HG02973 (cell line): ENCODE measurements at regions not wholly inside any gene's neighbourhood (a gene's known extent, or its start where the extent isn't known, plus 50 kb on each side); places are given as distances from the start of the nearest gene placed in this dataset.

ENCODE experiments used
- ATAC-seq: cut with Tn5 transposase; IDR thresholded peaks from one replicate; pipeline ENCODE4 v1.9.1; 2021; ENCODE audit warnings: moderate library complexity; ENCODE audit not compliant: unreplicated experiment

GRCh38 chr15:81869161-81869954 is 176.5 kb downstream of the MEX3B start:
- no peak for ATAC-seq

- peak; percentile 97 for ATAC-seq
Measured at GRCh38 chr15:81865850-81866537, 179.8 kb downstream of the MEX3B start.

GRCh38 chr15:81863162-81863561 is 182.7 kb downstream of the MEX3B start:
- no peak for ATAC-seq

- ATAC-seq: no peak
Measured at GRCh38 chr15:81859737-81860516, 185.9 kb downstream of the MEX3B start.

GRCh38 chr15:81858586-81858985 is 187.2 kb downstream of the MEX3B start:
- ATAC-seq: no peak

GRCh38 chr15:81858136-81858535 is 187.7 kb downstream of the MEX3B start:
- no peak for ATAC-seq

GRCh38 chr15:81856634-81857026 is 189.2 kb downstream of the MEX3B start:
- no peak for ATAC-seq

GRCh38 chr15:81856001-81856633 is 189.7 kb downstream of the MEX3B start:
- ATAC-seq: no peak

- no peak for ATAC-seq
Measured at GRCh38 chr15:81853150-81853748, 192.6 kb downstream of the MEX3B start.

- no peak for ATAC-seq
Measured at GRCh38 chr15:81852411-81853149, 193.2 kb downstream of the MEX3B start.

- ATAC-seq: no peak
Measured at GRCh38 chr15:81851757-81852156, 194.1 kb downstream of the MEX3B start.

GRCh38 chr15:81851325-81851724 is 194.5 kb downstream of the MEX3B start:
- no peak for ATAC-seq

- ATAC-seq: no peak
Measured at GRCh38 chr15:81849289-81849688, 196.5 kb downstream of the MEX3B start.

- no peak for ATAC-seq
Measured at GRCh38 chr15:81848701-81849100, 197.1 kb downstream of the MEX3B start.

- no peak for ATAC-seq
Measured at GRCh38 chr15:81843757-81844407, 201.9 kb downstream of the MEX3B start.

GRCh38 chr15:81843226-81843625 is 202.6 kb downstream of the MEX3B start:
- peak; percentile 80 for ATAC-seq

- no peak for ATAC-seq
Measured at GRCh38 chr15:81839387-81839786, 206.4 kb downstream of the MEX3B start.

GRCh38 chr15:81835731-81836130 is 210.1 kb downstream of the MEX3B start:
- ATAC-seq: no peak

GRCh38 chr15:81830520-81830919 is 215.3 kb downstream of the MEX3B start:
- no peak for ATAC-seq

- ATAC-seq: no peak
Measured at GRCh38 chr15:81829918-81830317, 215.9 kb downstream of the MEX3B start.
